Fibroblast of skin of left biceps (primary cell): ENCODE measurements at regions not wholly inside any gene's neighbourhood (a gene's known extent, or its start where the extent isn't known, plus 50 kb on each side); places are given as distances from the start of the nearest gene placed in this dataset.
"Not testable (repeated sequence)": the region's sequence is repeated elsewhere in the genome, so short reads cannot be mapped to it uniquely, and the experiment has no call there.

ENCODE experiments used
- DNase-seq, 2 experiments: peaks; one replicate each; pipeline ENCODE4 v3.0.0-alpha.2; 2013; ENCODE audit warnings: low read depth in 2 of 2

- no peak for DNase-seq
These were observed 764.7 kb upstream of the FRG1 start for GRCh38 chr4:189176002-189176401.

- no peak for DNase-seq
These were observed 763.5 kb upstream of the FRG1 start for GRCh38 chr4:189177130-189177529.

- DNase-seq = no peak
These were observed 762.4 kb upstream of the FRG1 start for GRCh38 chr4:189178125-189178746.

- no peak for DNase-seq
These were observed 754.8 kb upstream of the FRG1 start for GRCh38 chr4:189185810-189186432.

GRCh38 chr4:189187531-189188052 lies 753.1 kb upstream of the FRG1 start:
- no peak for DNase-seq

- DNase-seq = no peak
These were observed 742.0 kb upstream of the FRG1 start for GRCh38 chr4:189198624-189199023.

GRCh38 chr4:189200353-189200752 lies 740.3 kb upstream of the FRG1 start:
- DNase-seq = no peak

- peak; percentile 70 to 78 for DNase-seq
These were observed 738.3 kb upstream of the FRG1 start for GRCh38 chr4:189202182-189202868.

GRCh38 chr4:189202869-189203271 lies 737.8 kb upstream of the FRG1 start:
- DNase-seq = peak; percentile 58 to 59

GRCh38 chr4:189204616-189205015 lies 736.1 kb upstream of the FRG1 start:
- DNase-seq = no peak

- DNase-seq = no peak
These were observed 733.7 kb upstream of the FRG1 start for GRCh38 chr4:189206953-189207352.

GRCh38 chr4:189207872-189208271 lies 732.8 kb upstream of the FRG1 start:
- DNase-seq = no peak

GRCh38 chr4:189215574-189215973 lies 725.1 kb upstream of the FRG1 start:
- no peak for DNase-seq

- no peak for DNase-seq
These were observed 719.0 kb upstream of the FRG1 start for GRCh38 chr4:189221691-189222090.

- DNase-seq = no peak
These were observed 711.9 kb upstream of the FRG1 start for GRCh38 chr4:189228726-189229125.

- no peak for DNase-seq
These were observed 708.4 kb upstream of the FRG1 start for GRCh38 chr4:189232274-189232673.

GRCh38 chr4:189233754-189234153 lies 706.9 kb upstream of the FRG1 start:
- not testable (repeated sequence) for DNase-seq

- DNase-seq = not testable (repeated sequence)
These were observed 705.7 kb upstream of the FRG1 start for GRCh38 chr4:189234948-189235347.

GRCh38 chr4:189235599-189235998 lies 705.1 kb upstream of the FRG1 start:
- DNase-seq = no peak

- DNase-seq = not testable (repeated sequence)
These were observed 704.4 kb upstream of the FRG1 start for GRCh38 chr4:189236321-189236720.

GRCh38 chr4:189237340-189237739 lies 703.3 kb upstream of the FRG1 start:
- no peak for DNase-seq

- no peak for DNase-seq
These were observed 685.0 kb upstream of the FRG1 start for GRCh38 chr4:189255636-189256035.

GRCh38 chr4:189261475-189261874 lies 679.2 kb upstream of the FRG1 start:
- DNase-seq = no peak
